Limb (tissue), 2 donors: ENCODE measurements at regions not wholly inside any gene's neighbourhood (a gene's known extent, or its start where the extent isn't known, plus 50 kb on each side); places are given as distances from the start of the nearest gene placed in this dataset.
A peak's percentile ranks its signal among the peaks of the same experiment; 100 is the strongest.
"Not testable (repeated sequence)": the region's sequence is repeated elsewhere in the genome, so short reads cannot be mapped to it uniquely, and the experiment has no call there.

Experiments
- DNase-seq, 2 donors: peaks; one replicate each; pipeline ENCODE4 v3.0.0-alpha.2; 2016; ENCODE audit errors: extremely low spot score in 2 of 2

DNA sequence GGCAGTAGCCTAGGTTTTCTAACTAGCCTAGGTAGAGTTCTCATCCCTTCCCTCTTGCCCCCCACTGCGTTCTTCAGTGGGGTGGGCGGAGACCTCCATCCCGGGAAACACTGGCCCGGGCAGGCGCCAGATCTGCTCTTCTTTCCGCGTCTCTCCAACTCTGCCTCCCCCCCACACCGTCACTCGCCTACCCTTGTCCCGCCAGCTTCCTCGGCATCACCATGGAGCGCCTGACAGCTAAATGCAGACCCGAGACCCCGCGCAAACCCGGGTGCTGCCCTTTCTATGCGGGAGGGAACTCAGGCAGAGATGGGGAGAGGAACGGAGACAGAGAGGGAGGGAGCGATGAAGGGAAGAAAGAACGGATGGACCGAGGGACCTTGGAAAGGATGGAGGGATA is 1494.8 kb upstream of the DEFB115 start:
- no peak for DNase-seq

DNA sequence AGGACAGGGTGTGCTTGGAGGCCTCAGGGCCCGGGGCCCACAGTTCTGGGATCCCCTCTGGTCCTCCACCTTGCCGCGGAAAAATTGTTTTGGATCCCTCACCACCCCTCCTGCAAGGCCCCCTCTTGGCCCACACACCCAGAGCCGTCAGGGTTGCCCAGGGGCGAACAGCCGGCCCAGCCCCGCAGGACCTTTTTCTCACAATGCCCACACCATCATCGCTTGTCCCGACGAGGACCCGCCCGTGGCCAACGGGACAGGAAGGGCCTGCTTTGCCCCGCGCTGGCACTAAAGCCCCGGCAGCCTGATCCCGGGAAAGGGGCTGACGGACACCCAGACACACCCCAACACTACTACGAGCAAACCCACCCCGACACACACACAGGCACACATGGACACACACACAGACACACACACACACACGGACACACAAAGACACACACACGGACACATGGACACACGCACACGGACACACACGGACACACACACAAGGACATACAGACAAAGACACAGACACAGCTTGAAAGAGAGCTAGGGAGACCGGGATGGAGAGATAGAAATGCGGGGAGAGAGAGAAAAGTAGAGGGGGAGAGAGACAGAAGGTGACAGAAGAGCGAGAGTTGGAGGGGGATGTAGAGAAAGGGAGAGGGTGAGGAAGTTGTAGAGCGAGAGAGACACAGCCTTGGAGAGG is 1493.5 kb upstream of the DEFB115 start:
- DNase-seq = no peak

- not testable (repeated sequence) for DNase-seq
Measured at GRCh38 chr20:29764922-29765610, 1492.4 kb upstream of the DEFB115 start.

DNA sequence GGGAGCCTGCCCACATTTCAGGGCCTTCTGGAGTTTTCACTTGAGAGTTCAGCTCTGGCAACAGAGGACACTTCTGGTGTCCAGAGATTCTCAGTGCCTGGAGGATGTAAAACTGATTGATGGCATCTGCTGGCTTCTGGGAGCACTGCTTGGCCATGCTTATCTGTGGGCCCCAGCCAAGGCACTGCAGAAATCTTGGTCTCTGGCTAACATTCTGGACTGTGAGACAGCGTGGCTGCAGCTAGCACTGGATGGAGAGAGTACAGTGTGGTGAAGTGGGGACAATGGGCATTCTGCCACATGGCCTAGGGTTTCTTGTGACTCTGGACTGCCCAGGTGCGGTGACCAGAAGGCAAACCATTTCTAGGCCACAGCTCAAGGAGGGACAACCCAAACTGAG is 1479.4 kb upstream of the DEFB115 start:
- DNase-seq = not testable (repeated sequence)

DNA sequence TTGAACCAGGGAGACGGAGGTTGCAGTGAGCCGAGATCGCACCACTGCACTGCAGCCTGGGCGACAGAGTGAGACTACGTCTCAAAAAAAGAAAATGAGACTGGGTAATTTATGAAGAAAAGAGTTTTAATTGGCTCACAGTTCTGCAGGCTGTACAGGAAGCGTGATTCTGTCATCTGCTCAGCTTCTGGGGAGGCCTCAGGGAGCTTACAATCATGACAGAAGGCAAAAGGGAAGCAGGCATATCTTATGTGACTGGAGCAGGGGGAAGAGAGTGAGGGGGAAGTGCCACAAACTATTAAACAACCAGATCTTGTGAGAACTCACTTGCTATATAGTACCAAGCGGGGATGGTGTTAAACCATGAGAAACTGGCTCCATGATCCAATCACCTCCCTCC is 1476.2 kb upstream of the DEFB115 start:
- not testable (repeated sequence) for DNase-seq

DNA sequence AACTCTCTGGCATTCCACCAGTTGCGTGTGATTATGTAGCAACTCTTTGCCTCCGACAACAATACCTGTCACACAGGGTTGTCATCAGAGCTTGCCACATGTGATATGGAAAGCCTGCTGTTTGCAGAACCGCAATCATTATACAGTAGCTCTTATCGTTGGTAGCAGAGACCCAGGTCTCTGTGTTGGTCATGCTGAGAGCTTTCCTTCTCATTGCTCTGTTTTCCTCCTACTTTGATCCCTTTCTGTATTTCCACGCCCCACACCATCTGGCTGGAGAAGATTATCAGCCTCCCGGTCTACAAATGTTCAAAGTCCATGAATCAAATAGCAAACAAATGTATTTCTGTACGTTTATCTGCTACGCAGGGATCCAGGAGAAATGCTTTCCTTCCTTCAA is 1475.6 kb upstream of the DEFB115 start:
- DNase-seq = not testable (repeated sequence)

DNA sequence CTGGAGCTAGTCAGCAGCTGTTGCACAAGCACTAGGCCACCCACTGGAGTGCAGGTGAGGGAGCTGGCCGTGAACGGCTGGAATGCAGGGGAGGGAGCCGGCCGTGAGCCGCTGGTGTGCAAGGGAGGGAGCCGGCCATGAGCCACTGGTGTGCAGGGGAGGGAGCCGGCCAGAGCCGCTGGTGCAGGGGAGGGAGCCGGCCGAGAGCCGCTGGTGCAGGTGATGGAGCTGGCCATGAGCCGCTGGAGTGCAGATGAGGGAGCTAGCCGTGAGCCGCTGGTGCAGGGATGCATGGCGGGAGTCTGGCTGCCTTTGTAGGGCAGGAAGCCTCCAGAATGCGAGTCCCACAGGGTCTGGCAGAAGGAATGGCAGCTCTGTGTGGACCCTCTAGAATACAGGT is 1470.0 kb upstream of the DEFB115 start:
- DNase-seq = not testable (repeated sequence)

DNA sequence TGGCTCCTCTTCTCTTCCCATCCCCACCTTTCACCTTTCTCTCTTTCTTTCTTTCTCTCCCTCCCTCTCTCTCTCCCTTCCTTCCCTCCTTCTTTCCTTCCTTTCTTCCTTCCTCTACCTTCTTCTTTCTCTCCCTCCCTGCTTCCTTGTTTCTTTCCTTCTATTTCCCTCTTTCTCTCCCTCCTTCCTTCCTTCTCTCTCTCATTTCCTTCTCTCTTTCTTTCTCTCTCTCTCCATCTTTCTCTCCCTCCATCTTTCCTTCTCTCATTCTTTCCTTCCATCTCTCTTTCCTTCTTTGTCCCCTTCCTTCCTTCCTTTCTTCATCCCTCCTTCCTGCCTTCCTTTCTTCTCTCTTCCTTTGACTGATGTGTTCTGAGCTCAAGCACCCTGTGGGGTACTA is 1467.0 kb upstream of the DEFB115 start:
- DNase-seq = no peak

DNA sequence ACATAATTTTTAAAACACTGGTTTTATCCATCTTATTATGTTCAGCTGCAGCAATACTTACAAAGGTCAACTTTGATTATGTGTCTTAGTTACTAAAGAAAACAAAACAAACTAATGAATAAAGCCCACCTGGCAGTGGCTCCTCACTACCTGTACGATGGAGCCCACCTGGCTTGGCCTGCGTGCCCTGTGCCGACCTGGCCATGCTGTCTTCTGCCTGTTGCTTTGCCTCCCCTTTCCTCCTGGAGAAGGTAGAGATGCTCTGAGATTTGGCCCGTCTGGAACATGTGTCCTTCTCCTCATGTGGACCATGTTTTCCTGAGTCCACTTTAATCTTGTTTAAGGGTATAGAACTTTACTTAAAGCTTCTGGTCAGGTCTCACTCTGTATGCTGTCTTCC is 1426.0 kb upstream of the DEFB115 start:
- not testable (repeated sequence) for DNase-seq

DNA sequence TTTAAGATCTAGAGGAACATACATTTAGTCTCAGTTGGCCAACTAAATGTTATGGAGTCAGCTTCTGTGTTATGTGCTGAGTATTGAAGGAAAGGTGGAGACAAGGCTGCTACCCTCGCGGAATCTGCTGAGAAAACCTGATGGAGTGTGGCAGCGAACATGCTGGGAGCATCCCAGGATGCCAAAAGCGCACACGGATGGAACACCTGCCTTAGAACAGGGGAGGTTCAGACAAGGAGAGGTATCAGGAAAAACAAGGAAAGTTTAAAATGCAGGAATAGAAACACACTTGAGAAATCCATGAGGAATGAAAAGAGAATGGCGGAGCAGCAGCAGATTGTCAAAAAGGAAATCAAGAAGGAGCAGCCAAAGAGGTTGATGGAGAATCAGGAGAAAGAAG is 1389.5 kb upstream of the DEFB115 start:
- DNase-seq = not testable (repeated sequence)

GRCh38 chr20:29868688-29869087 is 1388.8 kb upstream of the DEFB115 start:
- not testable (repeated sequence) for DNase-seq

DNA sequence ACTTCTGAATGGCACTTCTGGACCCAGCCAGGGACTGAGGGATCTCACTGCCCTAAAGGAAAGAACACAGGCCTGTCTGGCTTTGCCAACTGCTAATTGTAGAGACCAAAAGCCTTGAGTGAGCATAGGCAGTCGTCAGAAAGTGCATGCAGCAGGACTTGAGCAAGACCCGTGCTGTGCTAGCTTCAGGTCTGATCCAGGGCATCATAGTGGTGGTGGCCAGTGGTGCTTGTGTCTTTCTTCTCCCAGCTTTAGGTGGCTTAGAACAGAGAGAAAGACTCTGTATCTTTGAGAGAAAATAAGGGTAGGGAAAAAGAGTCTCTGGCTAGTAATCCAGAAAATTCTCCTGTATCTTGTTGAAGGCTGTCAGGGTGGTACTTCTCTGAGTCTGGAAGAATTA is 1385.6 kb upstream of the DEFB115 start:
- not testable (repeated sequence) for DNase-seq

DNA sequence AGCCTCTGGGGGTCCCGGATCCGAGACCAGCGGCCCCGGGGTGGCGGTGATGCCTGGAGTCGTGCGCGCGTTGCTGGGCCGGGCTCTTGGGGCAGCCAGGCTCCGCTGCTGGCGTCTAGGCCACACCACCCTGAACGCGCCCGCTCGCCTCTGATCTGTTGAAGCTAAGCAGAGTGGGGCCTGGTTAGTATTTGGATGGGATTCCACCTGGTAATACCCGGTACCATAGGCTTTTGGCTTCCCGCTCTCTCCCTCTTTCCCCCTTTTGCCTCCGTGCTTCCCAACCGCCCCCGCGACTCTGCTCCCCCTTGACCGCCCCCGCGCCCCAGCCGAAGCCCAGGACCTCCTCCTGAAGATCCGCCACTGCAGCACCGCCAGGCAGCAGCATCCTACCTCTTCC is 1383.5 kb upstream of the DEFB115 start:
- no peak for DNase-seq

GRCh38 chr20:29874476-29875202 is 1382.8 kb upstream of the DEFB115 start:
- no peak for DNase-seq

DNA sequence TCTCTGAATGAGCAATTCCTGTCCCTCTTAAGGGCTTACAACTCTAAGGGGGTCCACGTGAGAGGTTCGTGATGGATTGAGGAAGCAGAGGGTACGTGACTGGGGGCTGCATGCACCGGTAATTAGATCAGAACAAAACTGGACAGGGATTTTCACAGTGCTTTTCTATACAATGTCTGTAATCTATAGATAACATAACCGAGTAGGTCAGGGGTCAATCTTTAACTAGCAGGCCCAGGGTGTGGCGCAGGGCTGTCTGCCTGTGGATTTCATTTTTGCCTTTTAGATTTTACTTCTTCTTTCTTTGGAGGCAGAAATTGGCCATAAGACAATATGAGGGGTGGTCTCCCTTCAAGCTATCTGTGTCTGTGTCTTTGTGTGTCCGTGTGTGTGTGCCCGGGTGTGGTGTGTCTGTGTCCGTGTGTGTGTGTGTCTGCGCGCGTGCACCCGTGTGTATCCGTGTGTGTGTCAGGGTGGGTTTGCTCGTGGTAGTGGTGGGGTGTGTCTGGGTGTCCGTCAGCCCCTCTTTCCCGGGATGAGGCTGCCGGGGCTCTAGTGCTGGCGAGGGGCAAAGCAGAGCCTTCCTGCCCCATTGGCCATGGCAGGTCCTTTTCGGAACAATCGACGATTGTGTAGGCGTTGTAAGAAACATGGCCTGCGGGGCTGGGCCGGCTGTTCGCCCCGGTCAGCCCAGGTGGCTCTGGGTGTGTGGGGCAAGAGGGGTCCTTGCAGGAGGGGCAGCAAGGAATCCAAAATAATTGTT is 1382.0 kb upstream of the DEFB115 start:
- not testable (repeated sequence) for DNase-seq

DNA sequence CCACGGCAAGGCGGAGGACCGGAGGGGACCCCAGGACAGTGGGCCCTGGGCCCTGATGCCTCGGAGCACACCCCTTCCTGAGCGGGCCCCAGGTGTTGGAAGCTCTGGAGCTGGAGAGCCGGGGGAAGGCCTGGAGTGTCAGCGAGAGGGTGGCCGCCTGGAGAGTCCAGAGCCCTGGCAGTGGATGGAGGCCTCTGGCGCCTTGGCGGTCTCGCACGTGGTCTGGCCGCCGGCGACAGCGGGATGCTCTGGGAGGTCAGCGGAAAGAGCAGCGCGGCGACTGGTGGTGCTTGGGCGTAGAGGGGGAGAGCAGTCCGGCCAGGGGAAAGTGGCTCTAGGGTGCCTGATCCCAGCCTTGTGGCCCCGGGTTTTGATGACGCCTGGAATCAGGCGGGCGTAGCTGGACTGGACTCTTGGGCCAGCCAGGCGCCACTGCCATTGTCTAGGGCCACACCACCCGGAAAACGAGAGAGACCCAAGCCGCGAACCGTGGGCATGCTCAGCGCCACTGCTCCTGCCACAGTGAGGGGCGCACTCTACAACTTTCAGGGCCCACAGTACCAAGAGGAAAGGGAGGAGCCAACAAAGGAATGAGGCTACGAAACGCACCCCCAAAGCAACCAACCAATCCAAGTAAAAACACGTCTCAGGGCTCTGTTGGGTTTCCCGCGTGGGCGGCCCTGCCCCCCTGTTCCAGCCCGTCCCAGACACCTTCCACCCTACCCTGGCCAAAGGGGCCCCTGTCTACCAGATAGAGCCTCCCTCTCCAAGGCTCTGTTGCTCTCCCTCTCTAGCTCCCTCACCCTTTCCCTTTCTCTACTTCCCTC is 1381.2 kb upstream of the DEFB115 start:
- DNase-seq = not testable (repeated sequence)

GRCh38 chr20:29876911-29877285 is 1380.6 kb upstream of the DEFB115 start:
- no peak for DNase-seq

DNA sequence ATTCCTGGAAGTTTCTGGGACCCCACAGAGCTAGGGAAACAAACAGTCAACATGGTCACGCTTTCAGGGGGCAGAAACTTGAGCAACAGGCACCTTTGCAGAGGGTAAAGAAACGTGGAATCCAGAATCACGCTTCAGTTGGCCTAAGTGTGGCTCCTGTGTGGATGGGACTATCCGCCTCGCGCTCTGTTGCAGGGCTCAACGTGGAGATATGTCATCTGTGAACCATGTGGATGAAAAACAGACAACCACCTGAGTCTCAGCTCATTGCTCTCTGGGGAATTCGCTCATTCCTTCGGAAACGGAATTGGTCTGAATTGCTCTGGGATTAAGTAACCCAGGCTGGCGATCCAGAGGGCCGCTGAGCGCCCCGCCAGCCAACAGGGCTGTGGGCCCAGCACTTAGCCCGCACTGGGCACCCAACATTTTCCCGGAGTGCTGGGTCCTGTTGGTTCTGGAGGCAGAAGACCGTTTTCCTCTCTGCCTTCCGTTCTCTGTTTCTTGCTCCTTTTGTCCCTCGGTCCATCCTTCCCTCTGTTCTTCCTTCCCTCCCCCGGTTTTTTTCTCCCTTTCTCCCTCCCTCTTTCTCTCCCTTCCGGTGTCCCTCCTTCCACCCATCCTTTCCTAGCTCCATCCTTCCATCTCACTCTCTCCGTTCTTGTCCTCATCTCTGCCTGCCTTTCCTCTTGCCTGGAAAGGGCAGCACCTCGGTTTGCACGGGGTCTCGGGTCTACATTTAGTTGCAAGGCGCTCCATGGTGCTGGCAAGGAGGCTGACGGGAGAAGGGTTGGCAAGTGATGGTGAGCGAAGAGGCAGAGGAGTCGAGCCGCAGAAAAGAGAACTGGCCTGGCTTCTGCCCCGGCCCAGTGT is 1379.8 kb upstream of the DEFB115 start:
- DNase-seq = not testable (repeated sequence)

- peak in 1 of 2 donors; percentile 29 for DNase-seq
Measured at GRCh38 chr20:29878281-29878741, 1379.2 kb upstream of the DEFB115 start.
